HCT116 (cell line): ENCODE measurements at regions not wholly inside any gene's neighbourhood (a gene's known extent, or its start where the extent isn't known, plus 50 kb on each side); places are given as distances from the start of the nearest gene placed in this dataset.

Source experiments
- ATAC-seq: fragments of 200-7000 bp; cut with Tn5 transposase; 2 replicates; pipeline ENCODE4 v1.9.1; 2020; ENCODE audit warnings: mild to moderate bottlenecking, moderate library complexity
- BruUV-seq: library from RNA; stranded (reverse); fragments of 400-500 nt; replicated peaks from 2 replicates; lab custom pipeline; 2021; lab: Mats Ljungman, UMichigan
- CTCF ChIA-PET: fragments of 300-600 bp; sonication (Branson Sonifier 250); formaldehyde crosslinking; loops from one replicate; lab custom pipeline; 2021; ENCODE audit warnings: antibody characterized with exemption; lab: Charles Lee
- POLR2A ChIA-PET: fragments of 300-600, 350-600 bp; sonication (Branson Sonifier 250); formaldehyde crosslinking; loops from one replicate; lab custom pipeline; 2021; ENCODE audit warnings: antibody characterized with exemption; lab: Charles Lee
- RAD21 ChIA-PET, 2 experiments: fragments of 300-600 bp; sonication (Branson Sonifier 250); formaldehyde crosslinking; loops; one replicate each; lab custom pipeline; 2023; ENCODE audit warnings: low total read pairs in 2 of 2; ENCODE audit not compliant: uncharacterized antibody in 2 of 2, unreplicated experiment in 2 of 2, low non-redundant PET in 1 of 2; lab: Charles Lee
- DNase-seq: peaks from one replicate; pipeline ENCODE4 v3.0.0-alpha.2; 2010; ENCODE audit warnings: low read depth, low spot score
- H2AFZ ChIP-seq: fragments of 200-600 bp; shearing (Covaris generic), sonication (generic); 2 replicates; pipeline ENCODE4 v1.6.1; 2017; ENCODE audit warnings: low read depth, mixed run types, mixed read lengths, antibody characterized with exemption, low read length; ENCODE audit not compliant: poor library complexity, severe bottlenecking
- H3K27ac ChIP-seq: 2 replicates; pipeline ENCODE4 v1.5.1; 2012; ENCODE audit warnings: low read depth, low read length
- H3K27me3 ChIP-seq: fragments of 200-600 bp; sonication (generic); 2 replicates; pipeline ENCODE4 v1.6.1; 2016; ENCODE audit warnings: mixed run types, low read length, mixed read lengths; ENCODE audit not compliant: insufficient read depth
- H3K36me3 ChIP-seq, 2 experiments: fragments of 200-500 bp in 1 of 2; fragments of 200-600 bp in 1 of 2; sonication (Bioruptor generic) in 1 of 2; sonication (generic) in 1 of 2; 2 replicates each; pipeline versions ENCODE4 v1.5.1 to v1.6.1; 2014 to 2016; ENCODE audit warnings: low read length in 2 of 2, inconsistent platforms in 1 of 2, mixed read lengths in 1 of 2, mixed run types in 1 of 2; ENCODE audit not compliant: insufficient read depth in 2 of 2, control insufficient read depth in 1 of 2
- H3K4me1 ChIP-seq, 2 experiments: fragments of 200-600 bp in 1 of 2; sonication (generic) in 1 of 2; 2 replicates each; pipeline versions ENCODE4 v1.5.1 to v1.6.1; 2012 to 2017; ENCODE audit warnings: low read length in 2 of 2, inconsistent platforms in 1 of 2, mild to moderate bottlenecking in 1 of 2, mixed read lengths in 1 of 2, mixed run types in 1 of 2, moderate library complexity in 1 of 2; ENCODE audit not compliant: insufficient read depth in 2 of 2, control insufficient read depth in 1 of 2
- H3K4me2 ChIP-seq: fragments of 200-600 bp; sonication (generic); 2 replicates; pipeline ENCODE4 v1.6.1; 2017; ENCODE audit warnings: mixed run types, low read length, mixed read lengths
- H3K4me3 ChIP-seq, 2 experiments: fragments of 200-600 bp in 1 of 2; sonication (generic) in 1 of 2; replicated peaks in 1 of 2; 2 replicates each; pipeline ENCODE4 v1.5.1; 2011 to 2016; ENCODE audit warnings: low read length in 2 of 2, control low read depth in 1 of 2, low read depth in 1 of 2, mild to moderate bottlenecking in 1 of 2, mixed read lengths in 1 of 2, mixed run types in 1 of 2
- H3K79me2 ChIP-seq: fragments of 200-600 bp; sonication (generic); 2 replicates; pipeline ENCODE4 v1.6.1; 2017; ENCODE audit warnings: mild to moderate bottlenecking, mixed run types, low read length, moderate library complexity, mixed read lengths; ENCODE audit not compliant: insufficient read depth
- H3K9ac ChIP-seq: fragments of 200-600 bp; sonication (generic); 2 replicates; pipeline ENCODE4 v1.6.1; 2016; ENCODE audit warnings: low read length, mixed read lengths
- H3K9me2 ChIP-seq: fragments of 200-600 bp; sonication (generic), shearing (Covaris generic); 2 replicates; pipeline ENCODE4 v1.6.1; 2017; ENCODE audit warnings: mixed run types, mild to moderate bottlenecking, moderate library complexity; ENCODE audit not compliant: insufficient read depth
- H3K9me3 ChIP-seq, 2 experiments: fragments of 200-500 bp in 1 of 2; fragments of 200-600 bp in 1 of 2; sonication (Bioruptor generic) in 1 of 2; sonication (generic) in 1 of 2; 2 replicates each; pipeline ENCODE4 v1.6.1; 2014 to 2017; ENCODE audit warnings: low read length in 2 of 2, mixed read lengths in 2 of 2, inconsistent platforms in 1 of 2, low read depth in 1 of 2, mild to moderate bottlenecking in 1 of 2, mixed run types in 1 of 2, moderate library complexity in 1 of 2; ENCODE audit not compliant: control insufficient read depth in 1 of 2, insufficient read depth in 1 of 2
- H4K20me1 ChIP-seq: fragments of 200-600 bp; sonication (generic), shearing (Covaris generic); 2 replicates; pipeline ENCODE4 v1.6.1; 2017; ENCODE audit warnings: mixed run types, mild to moderate bottlenecking, moderate library complexity; ENCODE audit not compliant: insufficient read depth
- EGR1 ChIP-seq: IDR thresholded peaks from 2 replicates; pipeline ENCODE4 v1.6.1; 2012; ENCODE audit warnings: low read depth
- ELF1 ChIP-seq: IDR thresholded peaks from 2 replicates; pipeline ENCODE4 v1.6.1; 2012; ENCODE audit warnings: low read depth, borderline replicate concordance
- JUND ChIP-seq: IDR thresholded peaks from 2 replicates; pipeline ENCODE4 v1.6.1; 2012
- POLR2A ChIP-seq: IDR thresholded peaks from 2 replicates; pipeline ENCODE4 v1.7.0; 2011; ENCODE audit warnings: borderline replicate concordance; ENCODE audit not compliant: insufficient read depth, insufficient read length; ENCODE audit errors: extremely low read depth
- POLR2AphosphoS5 ChIP-seq: IDR thresholded peaks from 2 replicates; pipeline ENCODE4 v1.6.1; 2011; ENCODE audit warnings: mild to moderate bottlenecking, low read depth, low read length, moderate library complexity
- SRF ChIP-seq: IDR thresholded peaks from 2 replicates; pipeline ENCODE4 v1.6.1; 2012; ENCODE audit warnings: low read depth
- TCF7L2 ChIP-seq: IDR thresholded peaks from 2 replicates; pipeline ENCODE4 v1.7.0; 2011; ENCODE audit warnings: borderline replicate concordance, inconsistent platforms; ENCODE audit not compliant: insufficient read depth, insufficient read length; ENCODE audit errors: extremely low read depth
- ZNF274 ChIP-seq: fragments of 200-500 bp; sonication (Bioruptor generic); IDR thresholded peaks from 2 replicates; pipeline ENCODE4 v1.6.1; 2014; ENCODE audit warnings: mild to moderate bottlenecking, low read depth, low read length, inconsistent platforms
- intact Hi-C: fragments of 100-400 bp; cut with micrococcal nuclease; formaldehyde crosslinking; loops from 2 replicates; pipeline ENCODE4 v1.10.0; 2022
- TF ChIP-seq, protein P1 (sequence below): IDR thresholded peaks from 2 replicates; pipeline ENCODE4 v1.6.1; 2012
- TF ChIP-seq, protein P2 (sequence below), 3 experiments: fragments of 200-600 bp in 1 of 3; sonication (generic) in 1 of 3; IDR thresholded peaks in 2 of 3; conservative IDR thresholded peaks in 1 of 3; 2 replicates each; pipeline ENCODE4 v1.5.1; 2012 to 2017; ENCODE audit warnings: low read depth in 2 of 3, low read length in 2 of 3, antibody characterized with exemption in 1 of 3, borderline replicate concordance in 1 of 3, control low read depth in 1 of 3, mild to moderate bottlenecking in 1 of 3, mixed read lengths in 1 of 3, mixed run types in 1 of 3, moderate library complexity in 1 of 3; ENCODE audit not compliant: insufficient read depth in 1 of 3
- TF ChIP-seq, protein P3 (sequence below): IDR thresholded peaks from 2 replicates; pipeline ENCODE4 v1.6.1; 2011; ENCODE audit warnings: mild to moderate bottlenecking, low read length, moderate library complexity; ENCODE audit not compliant: insufficient replicate concordance; ENCODE audit errors: extremely low read depth

DNA sequence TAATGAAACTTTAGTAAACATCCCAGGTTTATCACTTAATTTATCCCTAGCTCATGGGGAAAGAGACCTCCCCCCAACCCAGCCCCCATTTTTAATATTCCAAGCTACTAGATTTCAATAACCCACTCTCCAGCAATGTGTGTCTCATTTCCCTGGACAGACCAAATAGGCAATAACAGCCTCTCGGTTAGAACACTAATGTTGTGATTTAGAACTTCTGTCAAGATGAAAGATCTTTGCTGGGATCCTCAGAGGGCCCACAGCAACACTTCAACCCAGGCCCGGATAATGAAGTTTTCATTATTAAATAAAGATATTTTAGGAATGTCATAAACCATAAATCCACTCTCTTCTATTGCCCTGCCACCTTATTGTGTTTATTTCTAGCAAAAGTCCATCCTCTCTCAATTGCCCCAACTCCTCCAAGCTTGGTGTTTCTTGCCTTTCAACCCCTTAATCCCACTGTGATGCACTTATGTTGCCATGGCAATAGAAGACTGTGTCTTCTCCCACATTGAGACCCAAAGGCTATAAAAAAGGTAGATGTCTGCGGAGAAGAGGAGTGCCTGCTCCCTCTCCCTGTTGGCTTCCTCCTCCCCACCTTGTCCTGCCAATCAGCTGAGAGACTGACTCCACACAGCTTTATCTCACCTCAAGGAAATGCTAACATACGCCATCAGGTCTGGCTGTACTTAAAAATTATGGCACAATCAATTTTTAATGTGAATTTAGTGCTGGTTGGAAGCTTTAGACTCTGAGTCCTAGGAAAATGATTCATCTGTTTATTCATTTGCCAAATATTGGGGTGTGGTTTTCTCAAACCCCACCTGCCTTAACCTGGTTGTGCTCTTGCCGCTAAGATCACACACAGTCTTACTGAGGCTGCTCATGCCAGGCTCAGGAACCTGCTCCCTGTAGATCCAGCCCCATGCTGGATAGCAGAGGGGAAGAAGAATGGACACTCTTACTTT lies 258.3 kb upstream of the CAMK1G start:
- H3K4me1 ChIP-seq = no peaks in the 10 kb centered on the region
- ChIA-PET POLR2A (no interaction called here), CTCF (no interaction called here), RAD21 (no interaction called here)
- no peaks in the 10 kb centered on the region for H4K20me1 ChIP-seq
- H3K9me2 ChIP-seq = no peaks in the 10 kb centered on the region
- no peaks in the 10 kb centered on the region for H3K79me2 ChIP-seq
- DNase-seq (no peak), ATAC-seq (no peak)
- H3K4me2 ChIP-seq = no peak overlapping the region
- intact Hi-C loops = no loop called here
- H3K9me3 ChIP-seq = no peaks in the 10 kb centered on the region
- peaks cover 9% of the 10 kb centered on the region; the same call in 1 of the 2 replicates for H3K27me3 ChIP-seq
- no peaks in the 10 kb centered on the region for H3K36me3 ChIP-seq
- no peak overlapping the region for H2AFZ ChIP-seq
- no TSS peak for BruUV-seq
- no peak overlapping the region for H3K4me3 ChIP-seq
- TF ChIP-seq ZNF274 (no peak), ELF1 (no peak), SRF (no peak), POLR2A (no peak), EGR1 (no peak), TCF7L2 (no peak), JUND (no peak), POLR2AphosphoS5 (no peak)
- TF ChIP-seq, protein P1, sequence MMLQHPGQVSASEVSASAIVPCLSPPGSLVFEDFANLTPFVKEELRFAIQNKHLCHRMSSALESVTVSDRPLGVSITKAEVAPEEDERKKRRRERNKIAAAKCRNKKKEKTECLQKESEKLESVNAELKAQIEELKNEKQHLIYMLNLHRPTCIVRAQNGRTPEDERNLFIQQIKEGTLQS = no peak
- TF ChIP-seq, protein P2, sequence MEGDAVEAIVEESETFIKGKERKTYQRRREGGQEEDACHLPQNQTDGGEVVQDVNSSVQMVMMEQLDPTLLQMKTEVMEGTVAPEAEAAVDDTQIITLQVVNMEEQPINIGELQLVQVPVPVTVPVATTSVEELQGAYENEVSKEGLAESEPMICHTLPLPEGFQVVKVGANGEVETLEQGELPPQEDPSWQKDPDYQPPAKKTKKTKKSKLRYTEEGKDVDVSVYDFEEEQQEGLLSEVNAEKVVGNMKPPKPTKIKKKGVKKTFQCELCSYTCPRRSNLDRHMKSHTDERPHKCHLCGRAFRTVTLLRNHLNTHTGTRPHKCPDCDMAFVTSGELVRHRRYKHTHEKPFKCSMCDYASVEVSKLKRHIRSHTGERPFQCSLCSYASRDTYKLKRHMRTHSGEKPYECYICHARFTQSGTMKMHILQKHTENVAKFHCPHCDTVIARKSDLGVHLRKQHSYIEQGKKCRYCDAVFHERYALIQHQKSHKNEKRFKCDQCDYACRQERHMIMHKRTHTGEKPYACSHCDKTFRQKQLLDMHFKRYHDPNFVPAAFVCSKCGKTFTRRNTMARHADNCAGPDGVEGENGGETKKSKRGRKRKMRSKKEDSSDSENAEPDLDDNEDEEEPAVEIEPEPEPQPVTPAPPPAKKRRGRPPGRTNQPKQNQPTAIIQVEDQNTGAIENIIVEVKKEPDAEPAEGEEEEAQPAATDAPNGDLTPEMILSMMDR (IDR thresholded peaks at IDR 0.05 in 2 of 3, conservative IDR thresholded peaks at IDR 0.05 in 1 of 3; ENCODE audit: borderline replicate concordance in 1 of 3, insufficient read depth in 1 of 3, low read depth in 2 of 3, low read length in 2 of 3) = no peak
- TF ChIP-seq, protein P3, sequence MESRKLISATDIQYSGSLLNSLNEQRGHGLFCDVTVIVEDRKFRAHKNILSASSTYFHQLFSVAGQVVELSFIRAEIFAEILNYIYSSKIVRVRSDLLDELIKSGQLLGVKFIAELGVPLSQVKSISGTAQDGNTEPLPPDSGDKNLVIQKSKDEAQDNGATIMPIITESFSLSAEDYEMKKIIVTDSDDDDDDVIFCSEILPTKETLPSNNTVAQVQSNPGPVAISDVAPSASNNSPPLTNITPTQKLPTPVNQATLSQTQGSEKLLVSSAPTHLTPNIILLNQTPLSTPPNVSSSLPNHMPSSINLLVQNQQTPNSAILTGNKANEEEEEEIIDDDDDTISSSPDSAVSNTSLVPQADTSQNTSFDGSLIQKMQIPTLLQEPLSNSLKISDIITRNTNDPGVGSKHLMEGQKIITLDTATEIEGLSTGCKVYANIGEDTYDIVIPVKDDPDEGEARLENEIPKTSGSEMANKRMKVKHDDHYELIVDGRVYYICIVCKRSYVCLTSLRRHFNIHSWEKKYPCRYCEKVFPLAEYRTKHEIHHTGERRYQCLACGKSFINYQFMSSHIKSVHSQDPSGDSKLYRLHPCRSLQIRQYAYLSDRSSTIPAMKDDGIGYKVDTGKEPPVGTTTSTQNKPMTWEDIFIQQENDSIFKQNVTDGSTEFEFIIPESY = no peak
- H3K9ac ChIP-seq = no peak overlapping the region
- no peak overlapping the region for H3K27ac ChIP-seq
